GM19463 (cell line): ENCODE measurements at regions not wholly inside any gene's neighbourhood (a gene's known extent, or its start where the extent isn't known, plus 50 kb on each side); places are given as distances from the start of the nearest gene placed in this dataset.

Experiments
- ATAC-seq: cut with Tn5 transposase; IDR thresholded peaks from one replicate; pipeline ENCODE4 v1.9.1; 2021; ENCODE audit warnings: mild to moderate bottlenecking, moderate library complexity; ENCODE audit not compliant: unreplicated experiment

DNA sequence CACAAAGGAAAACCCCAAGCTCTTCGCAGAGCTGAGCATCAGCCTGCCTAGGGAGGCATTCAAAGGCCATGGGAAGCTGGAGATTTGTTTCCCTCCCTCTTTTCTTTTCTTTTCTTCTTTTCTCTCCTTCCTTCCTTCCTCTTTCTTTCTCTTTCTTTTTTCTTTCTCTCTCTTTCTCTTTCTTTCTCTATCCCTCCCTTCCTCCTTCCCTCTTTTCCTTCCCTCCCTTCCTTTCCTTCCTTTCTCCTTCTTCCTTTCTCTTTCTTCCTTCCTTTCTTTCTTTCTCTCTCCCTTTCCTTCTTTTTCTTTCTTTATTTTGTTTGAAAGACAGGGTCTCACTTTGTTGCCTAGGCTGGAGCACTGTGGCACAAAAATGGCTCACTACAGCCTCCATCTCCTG, 168.4 kb upstream of the ARL4C start:
- no peak for ATAC-seq

DNA sequence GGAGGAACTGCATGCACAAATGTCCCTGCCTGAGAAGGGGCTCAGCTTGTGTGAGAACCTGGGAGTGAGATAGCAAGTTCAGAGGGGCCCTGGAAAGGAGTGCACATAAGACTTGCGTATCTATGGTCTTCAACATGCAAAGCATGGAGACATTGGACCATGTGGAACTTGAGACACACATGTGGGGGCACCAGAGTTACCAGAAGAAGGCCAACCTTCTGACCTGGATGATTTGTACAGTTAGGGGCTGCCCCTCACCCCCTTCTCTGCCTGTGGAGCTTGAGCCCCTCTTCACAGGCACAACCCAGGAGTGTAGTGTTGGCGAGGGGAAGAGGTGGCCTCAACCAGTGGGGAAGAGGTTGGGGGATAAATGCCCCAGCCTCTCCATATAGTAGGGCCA, 165.0 kb upstream of the ARL4C start:
- no peak for ATAC-seq

DNA sequence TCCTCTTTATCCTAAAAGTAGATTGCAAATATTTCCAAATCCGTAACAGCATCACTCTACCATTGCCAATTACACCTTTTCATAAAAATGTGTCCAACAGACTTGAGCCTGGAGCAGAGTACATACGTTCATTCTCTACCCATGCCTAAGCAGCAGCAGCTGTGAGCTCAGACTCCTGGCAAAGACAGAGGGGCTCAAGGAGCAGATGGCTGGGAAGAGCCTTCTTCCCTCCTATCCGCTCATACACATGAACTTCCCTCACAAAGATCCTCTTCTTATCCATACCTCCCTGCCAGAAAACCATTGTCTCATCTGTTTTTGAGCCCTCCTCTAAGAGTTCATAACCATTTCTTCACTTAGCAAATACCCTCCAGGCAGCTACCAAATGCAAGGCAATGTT, 164.3 kb upstream of the ARL4C start:
- ATAC-seq = no peak

DNA sequence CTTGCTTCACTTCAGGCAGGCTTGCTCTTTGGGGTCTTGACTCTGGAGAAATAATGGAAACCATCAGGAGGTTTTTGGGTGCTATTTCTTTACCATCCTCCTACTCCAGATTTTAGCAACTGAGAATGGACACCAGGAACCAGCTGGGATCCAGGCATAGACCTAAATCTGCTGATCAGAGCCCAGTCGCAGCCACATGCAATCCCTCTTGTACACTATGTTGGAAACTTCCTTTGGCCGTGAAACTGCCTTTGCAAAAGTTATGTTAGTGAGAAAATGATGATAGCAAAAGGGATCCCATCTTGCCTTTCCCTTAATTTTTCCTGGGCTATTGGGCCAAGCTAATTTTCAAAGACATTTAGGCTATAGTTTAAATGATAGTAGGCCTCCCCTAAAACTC, 158.8 kb upstream of the ARL4C start:
- no peak for ATAC-seq

DNA sequence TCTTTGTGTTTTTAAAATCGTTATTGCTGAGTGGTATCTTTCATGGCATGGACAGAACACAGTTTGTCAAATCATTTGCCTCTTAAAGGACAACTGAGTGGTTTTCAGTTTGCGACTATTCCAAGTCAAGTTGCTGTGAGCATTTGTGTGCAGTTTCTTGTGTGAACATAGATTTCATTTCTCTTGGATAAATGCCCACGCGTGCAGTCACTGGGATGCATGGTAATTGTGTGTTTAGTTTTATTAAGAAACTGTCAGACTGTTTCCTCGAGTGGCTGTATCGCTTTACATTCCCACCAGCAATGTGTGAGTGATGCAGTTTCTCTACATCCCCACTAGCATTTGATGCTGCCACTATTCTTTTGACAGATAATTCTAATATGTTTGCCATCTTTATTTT, 154.0 kb upstream of the ARL4C start:
- no peak for ATAC-seq

DNA sequence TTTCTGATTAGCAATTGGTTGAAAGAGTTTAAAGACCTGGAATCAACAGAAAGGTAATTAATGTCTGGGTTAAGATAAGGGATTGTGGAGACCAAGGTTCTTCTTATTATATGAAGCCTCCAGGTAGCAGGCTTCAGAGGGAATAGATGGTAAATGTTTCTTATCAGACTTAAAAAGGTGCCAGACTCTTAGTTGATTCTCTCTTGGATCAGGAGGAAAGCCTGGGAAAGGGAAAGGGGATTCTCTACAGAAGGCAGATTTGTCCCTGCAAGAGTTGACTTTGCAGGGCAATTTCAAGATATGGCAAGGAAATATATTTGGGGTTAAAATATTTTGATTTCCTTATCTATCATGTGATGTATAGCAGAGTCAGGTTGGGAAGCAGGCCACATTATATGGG, 153.1 kb upstream of the ARL4C start:
- no peak for ATAC-seq

DNA sequence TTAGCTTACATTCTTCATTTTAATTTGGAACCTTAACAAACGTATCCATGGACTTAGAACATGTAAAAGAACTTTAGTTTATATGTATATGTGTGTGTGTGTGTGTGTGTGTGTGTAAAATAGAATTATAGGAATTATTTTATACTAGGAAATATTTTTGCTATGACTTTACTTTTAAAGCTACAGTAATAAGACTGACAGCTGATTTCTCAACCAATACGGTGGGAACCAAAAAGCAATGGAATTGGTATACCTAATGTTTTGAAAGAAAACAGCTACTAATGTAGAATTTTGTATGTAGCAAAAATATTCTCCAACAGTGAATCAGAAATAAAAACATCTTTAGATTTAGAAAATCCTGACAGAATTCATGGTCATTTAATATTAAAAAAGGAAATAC, 146.5 kb upstream of the ARL4C start:
- no peak for ATAC-seq

DNA sequence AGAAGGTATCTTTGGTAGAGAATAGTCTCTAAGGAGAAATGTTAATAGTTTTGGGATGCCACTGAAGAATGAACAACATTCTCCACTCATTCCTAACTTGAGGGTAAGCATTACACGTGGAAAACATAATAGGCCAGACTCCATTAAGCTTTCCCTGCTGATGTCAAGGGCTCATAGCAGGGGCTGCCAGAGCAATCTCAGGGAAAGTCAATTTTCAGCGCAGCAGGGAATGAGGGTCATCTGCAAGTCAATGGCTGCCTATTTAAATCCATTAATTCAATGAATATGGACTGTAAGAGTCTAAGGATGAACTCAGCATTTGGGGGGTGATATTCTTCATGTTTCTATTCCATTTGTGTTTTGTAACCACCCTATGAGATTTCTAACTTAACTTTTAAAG, 144.2 kb upstream of the ARL4C start:
- no peak for ATAC-seq

DNA sequence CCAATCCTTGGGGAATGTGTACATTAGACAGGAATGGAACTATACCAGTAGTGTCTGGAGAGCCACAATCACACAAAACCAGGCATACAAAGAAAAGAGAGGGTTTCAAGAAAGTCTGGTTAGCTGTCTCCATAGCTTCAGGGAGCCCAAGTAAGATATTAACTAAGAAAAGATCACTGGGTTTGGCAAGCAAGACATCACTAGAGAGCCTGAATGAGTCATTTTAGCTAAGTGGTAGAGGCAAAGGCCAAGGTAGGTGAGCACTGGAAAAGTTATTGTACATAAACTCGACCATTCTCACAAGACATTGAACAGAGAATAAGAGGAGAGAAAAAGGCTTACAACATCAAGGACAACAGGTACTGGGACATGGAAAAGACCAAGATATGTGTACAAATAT, 143.8 kb upstream of the ARL4C start:
- ATAC-seq = no peak

DNA sequence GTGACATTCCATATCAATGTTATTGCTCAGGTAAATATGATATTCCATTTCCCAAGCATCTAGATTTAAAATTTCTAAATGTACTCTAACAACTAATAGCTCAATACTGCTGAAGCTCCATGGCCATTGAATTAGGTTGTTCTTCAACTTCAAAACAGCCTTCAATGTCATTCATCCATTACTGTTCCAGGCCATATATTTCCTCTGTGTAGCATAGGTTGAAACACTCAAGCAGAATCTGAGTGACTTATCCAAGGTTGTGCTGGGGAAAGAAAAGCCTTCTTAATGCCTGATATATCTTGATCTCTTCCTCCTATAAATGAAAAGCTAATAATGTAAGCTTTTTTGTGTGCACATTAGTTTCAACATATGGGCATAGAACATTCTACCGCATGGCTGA, 142.1 kb upstream of the ARL4C start:
- no peak for ATAC-seq

DNA sequence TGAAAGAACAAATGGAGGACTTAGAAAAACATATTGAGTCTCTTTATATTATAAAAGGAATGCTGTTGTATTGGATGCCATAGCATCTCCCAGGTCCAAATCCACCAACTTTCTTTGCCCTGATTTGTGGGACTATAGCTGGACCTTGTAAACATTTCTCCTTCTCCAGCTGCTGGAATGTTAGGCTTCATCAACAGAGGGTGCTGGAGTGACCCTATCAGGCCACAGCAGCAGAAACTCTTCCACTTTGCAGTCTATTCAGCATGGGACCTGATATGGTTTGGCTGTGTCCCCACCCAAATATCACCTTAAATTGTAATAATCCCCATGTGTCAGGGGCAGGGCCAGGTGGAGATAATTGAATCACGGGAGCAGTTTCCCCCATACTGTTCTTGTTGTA, 138.4 kb upstream of the ARL4C start:
- ATAC-seq = no peak

DNA sequence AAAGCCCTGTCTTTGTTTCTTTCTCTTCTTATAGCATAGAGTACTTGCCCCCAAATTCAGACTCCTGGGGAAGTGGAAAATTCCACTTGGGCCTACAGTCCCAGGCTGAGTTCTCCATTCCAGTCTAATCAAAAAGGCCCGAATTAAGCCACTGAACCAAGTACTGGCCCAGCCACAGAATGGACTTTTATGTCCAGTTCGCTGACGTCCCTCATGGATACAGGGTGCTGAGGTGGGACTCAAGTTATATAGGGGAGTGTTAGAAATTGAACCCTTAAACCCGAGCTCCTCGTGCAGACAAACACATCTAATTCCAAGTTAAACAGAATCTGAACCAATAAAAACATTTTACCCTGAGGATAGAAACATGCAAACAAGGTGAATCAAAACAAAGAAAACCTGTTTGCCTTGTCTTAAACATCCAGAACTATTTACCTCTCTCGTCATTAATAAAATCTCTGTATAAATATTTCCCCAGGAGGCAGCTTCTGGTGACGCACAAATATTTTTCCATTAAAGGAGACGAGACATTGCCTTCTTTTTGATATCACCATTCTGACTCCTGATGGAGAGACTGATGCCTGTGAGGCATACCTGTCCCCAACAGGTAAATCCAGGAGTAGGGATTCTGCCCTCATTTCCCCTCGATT, 136.8 kb upstream of the ARL4C start:
- ATAC-seq = no peak

DNA sequence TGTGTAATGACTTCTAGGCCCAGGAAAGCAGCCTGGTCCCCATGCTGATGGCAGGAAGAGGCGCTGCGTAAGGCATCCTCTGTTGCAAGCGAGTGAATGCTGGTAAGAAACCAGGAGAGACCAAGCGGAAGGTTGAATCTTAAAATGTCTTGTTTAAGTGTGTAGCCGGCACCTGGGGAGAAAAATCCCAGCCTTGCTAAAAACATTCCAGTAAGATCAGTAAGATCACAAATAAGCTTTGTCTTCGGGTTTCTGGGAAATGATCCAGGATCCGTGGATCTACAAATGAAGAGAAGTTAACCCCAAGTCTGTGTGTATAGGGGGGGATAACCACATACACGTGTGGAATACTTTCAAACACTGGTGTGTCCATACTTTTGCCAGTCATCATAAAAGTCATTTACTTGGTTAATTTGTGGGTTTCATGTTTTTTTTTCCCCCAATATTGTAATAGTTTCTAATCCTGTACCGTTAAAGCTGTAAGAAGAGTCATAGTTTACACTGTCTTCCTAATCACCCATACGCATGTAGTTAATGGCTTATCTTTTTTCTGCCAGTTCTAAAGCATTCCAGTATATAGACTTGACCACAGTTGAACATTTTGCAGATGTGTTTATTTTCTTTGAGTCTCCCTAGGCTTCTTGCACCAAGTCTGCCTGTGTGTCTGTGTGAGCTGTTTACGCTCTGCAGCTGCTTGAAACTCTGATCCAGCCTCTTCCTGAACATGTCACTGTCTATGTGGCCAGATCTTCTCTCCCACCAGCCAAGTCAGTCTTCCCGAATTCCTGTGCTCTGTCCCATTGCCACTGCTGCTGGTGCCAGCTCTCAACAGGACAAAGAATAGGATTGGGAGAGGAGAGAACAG, 135.9 kb upstream of the ARL4C start:
- ATAC-seq = no peak

DNA sequence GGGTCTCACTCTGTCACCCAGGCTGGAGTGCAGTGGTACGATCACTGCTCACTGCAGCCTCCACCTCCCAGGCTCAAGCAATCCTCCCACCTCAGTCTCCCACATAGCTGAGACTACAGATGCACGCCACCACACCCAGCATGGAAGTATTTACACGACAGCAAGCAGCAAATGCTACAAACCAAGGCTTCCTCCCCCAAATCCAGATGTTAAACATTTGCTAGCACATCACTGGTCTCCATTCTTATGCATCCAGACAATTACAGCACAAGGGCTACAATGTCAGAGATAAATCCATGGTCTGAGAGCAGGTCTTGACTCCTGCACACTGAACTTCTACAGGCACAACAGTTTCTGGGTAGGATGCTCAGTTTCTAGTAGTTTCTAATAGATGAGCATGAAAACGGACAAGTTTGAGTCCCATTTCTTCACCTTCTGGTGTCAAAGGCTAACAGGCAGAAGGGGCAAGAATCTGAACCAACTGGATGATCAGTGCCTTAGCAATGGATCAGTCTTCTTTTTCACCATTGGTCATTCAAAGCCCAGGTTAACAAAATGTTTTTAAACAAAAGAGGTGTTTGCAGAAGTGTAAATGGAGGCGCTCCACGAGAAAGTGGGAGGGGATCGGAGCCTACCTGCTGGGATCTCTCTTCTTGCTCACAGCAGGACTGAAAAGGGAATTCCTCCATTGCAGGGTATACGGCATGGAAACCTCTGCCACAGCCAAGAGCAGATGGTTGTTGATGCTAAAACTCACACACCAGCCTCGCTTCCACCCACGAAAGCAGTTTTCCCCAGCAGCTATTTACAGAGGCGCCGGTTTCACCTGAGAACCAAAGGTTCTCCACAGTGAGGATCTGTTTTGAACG, 135.0 kb upstream of the ARL4C start:
- ATAC-seq = no peak

DNA sequence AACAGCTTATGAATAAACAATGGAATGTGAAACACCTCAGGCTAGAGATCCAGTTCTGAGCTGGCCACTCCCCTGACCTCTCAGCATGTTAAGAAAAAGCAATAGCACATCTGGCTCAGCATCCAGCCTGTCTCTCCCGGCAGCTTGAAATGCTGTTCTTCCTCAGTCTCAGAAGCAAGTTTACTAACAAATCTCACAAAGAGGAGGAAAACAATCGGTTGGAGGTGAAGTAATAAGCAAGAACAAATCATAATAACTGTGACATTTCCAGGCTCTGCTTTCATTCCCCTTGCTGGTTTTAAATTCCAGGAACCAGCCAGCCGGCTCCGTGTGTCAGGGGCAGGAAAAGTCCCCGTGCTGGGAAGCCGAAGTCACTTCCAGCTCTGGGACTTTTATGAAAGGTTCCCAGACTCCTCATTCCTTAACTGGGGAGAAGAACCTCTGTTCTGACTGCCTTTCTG, 133.9 kb upstream of the ARL4C start:
- no peak for ATAC-seq

DNA sequence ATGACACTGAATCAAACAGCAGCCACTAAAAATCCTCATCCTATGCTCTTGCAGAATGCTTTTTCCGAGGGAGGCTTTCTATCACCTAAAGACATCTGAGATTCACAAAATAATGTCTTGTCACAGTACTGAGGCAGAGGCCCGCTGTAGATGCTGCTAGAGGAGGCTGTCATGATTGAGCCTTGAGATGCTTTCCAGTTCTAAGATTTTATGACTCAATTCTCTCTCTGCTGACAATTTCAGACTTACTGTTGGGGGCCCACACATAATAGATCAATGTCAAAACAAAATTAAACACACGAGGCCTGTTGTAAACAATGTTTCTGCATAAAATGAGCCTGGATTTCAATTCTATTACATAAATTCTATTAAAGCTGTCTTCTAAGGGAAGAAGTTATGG, 132.7 kb upstream of the ARL4C start:
- ATAC-seq = no peak

DNA sequence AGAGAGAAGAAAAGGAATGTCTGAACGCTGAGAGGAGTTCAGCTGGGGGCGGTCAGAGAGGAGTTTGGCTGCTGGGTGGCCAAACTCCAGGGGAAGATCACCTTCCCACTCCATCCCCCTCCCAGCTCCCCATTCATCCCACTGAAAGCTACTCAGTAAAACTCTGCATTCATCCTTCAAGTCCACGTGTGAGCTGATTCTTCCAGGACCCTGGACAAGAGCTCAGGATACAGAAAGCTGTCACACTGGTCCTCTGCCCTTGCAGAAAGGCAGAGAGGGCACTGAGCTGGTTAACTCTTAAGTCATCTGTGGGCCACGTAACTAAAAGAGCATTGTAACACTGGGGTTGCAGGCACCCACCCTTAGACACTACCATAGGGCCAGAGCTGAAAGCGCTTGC, 132.1 kb upstream of the ARL4C start:
- no peak for ATAC-seq

DNA sequence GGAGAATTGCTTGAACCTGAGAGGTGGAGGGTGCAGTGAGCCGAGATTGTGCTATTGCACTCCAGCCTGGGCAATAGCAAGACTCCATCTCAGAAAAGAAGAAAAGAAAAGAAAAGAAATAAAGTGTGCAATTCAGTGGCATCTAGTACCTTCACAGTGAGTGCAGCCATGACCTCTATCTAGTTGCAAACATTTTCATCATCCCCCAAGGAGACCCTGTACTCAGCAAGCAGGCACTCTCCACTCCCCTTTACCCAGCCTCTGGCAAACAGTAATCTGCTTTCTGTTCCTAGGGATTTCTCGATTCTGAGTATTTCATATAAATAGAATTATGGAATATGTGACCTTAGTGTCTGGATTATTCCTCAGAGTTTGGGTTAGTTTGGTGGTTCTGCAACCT, 130.4 kb upstream of the ARL4C start:
- ATAC-seq = no peak

DNA sequence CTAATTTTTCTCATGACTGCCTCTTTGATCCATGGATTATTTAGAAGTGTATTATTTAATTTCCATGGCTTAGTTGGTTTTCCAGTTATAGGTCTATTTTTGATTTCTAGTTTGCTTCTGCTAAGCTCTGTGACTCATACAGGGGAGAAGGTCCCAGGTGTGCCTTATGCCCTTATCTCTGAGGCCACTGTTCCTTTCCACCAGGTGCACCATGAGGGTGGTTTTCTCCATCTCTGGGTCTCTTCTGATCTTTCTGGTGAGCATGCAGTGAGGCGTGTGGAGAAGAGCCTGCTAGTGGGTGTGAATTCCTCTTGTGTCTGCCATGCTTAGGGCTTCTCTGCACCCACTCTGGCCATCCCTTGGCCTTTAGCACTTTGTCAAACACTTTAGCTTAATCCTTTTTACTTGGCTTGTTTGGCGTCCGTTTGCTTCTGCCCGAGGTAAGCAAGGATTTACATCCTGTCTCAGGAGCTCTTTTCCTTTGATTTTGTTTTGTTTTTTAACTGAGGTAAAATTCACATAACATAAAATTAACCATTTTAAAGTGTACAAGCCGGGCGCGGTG, 129.8 kb upstream of the ARL4C start:
- ATAC-seq = no peak

DNA sequence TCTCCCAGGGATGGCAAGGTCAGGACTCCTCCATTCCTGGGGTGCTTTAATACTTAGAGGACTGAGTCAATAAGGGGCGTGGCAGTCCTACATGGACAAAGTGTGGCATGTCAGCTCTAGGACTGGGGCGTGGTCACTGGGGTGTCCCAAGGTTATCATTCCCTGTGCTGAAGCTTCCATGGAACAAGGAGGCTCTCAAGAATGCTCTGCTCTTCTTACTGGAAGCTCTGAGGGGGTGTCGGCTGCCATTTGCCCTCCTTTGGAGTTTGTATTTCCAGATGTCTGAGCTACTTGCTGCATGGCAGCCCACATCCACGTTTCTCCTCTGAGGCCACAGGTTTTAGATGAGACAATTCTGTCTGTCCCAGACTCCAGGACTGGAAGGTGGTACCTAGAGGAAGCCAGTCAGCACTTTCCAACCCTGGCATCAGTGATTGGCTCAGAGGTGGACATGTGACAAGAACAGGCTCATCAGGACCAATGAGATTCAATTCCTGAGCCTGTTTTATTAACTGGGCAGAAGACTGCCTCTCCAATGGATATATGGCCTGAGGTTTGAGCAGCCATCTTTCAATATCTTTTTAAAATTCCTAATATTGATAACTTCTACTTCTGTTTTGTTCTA, 128.9 kb upstream of the ARL4C start:
- ATAC-seq = no peak

DNA sequence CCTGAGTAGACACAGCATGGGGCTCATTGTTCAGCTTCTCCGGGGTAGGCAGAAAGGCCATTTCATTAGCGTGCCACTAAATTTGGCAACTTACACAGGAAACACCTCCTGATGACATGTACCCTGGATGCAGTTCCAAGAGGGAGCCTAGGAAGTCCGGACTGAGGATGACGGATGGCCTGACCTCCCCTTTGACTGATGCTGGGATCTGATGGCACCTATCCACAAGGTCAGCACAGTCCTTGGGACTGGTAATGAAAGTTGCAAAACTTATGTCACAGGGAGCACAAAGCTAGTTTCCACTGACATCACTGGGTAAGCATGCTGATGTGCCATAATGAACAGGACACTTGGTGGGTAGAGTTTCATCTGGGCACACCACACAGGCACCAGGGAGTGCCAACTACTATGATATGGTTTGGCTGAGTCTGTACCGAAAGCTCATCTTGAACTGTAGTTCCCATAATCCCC, 126.7 kb upstream of the ARL4C start:
- no peak for ATAC-seq
